DND-41 (cell line): ENCODE measurements at regions not wholly inside any gene's neighbourhood (a gene's known extent, or its start where the extent isn't known, plus 50 kb on each side); places are given as distances from the start of the nearest gene placed in this dataset.

Source experiments
- EZH2 ChIP-seq: IDR thresholded peaks from 3 replicates; pipeline ENCODE4 v1.6.1; 2012; ENCODE audit warnings: borderline replicate concordance, low read depth, mild to moderate bottlenecking, moderate library complexity, low read length, inconsistent platforms; ENCODE audit not compliant: severe bottlenecking
- TF ChIP-seq, protein P1 (sequence below): IDR thresholded peaks from 2 replicates; pipeline ENCODE4 v1.5.1; 2012; ENCODE audit warnings: borderline replicate concordance, low read length, moderate library complexity, mild to moderate bottlenecking; ENCODE audit not compliant: poor library complexity, severe bottlenecking; ENCODE audit errors: extremely low read depth

DNA sequence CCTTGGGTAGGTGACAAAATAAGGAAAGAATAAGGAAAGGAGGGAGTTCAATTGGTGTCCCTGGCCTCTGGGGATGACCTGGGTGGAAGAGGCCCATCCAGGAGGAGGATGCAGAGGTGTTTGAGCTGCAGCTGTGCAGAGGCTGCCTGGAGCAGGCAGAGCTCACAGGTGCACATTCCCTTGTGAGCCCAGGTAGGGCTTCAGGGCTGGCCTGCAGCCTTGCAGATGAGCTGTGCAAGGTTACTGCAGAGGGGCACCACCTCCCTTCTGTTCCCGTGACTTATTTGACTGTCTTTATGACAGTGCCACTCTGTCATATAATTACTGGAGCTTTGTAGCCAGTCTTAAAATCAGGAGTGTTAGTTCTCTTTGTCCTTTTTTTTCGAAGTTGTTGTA, 263.2 kb upstream of the HS6ST1 start:
- TF ChIP-seq, protein P1, sequence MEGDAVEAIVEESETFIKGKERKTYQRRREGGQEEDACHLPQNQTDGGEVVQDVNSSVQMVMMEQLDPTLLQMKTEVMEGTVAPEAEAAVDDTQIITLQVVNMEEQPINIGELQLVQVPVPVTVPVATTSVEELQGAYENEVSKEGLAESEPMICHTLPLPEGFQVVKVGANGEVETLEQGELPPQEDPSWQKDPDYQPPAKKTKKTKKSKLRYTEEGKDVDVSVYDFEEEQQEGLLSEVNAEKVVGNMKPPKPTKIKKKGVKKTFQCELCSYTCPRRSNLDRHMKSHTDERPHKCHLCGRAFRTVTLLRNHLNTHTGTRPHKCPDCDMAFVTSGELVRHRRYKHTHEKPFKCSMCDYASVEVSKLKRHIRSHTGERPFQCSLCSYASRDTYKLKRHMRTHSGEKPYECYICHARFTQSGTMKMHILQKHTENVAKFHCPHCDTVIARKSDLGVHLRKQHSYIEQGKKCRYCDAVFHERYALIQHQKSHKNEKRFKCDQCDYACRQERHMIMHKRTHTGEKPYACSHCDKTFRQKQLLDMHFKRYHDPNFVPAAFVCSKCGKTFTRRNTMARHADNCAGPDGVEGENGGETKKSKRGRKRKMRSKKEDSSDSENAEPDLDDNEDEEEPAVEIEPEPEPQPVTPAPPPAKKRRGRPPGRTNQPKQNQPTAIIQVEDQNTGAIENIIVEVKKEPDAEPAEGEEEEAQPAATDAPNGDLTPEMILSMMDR: no peak
- no peak for TF ChIP-seq EZH2
